ENCODE measurements at regions not wholly inside any gene's neighbourhood (a gene's known extent, or its start where the extent isn't known, plus 50 kb on each side); places are given as distances from the start of the nearest gene placed in this dataset.

GRCh38 chr2:238796223-238796885 is 51.5 kb upstream of the TWIST2 start:
- DNase-seq, result no peak

- DNase-seq, result no peak
Observed at GRCh38 chr2:238797537-238797936, 50.3 kb upstream of the TWIST2 start.
